ENCODE measurements at regions not wholly inside any gene's neighbourhood (a gene's known extent, or its start where the extent isn't known, plus 50 kb on each side); places are given as distances from the start of the nearest gene placed in this dataset.
A peak's percentile ranks its signal among the peaks of the same experiment; 100 is the strongest.

- no peaks in the 10 kb centered on the region; the same call in 1 of the 2 replicates for H3K79me2 ChIP-seq (ENCODE audit: low read depth)
- intact Hi-C loops (cut with micrococcal nuclease; ENCODE audit: unreplicated experiment): loop anchor here (1.0 to 5.0 kb wide), 3 partner anchors 51 to 177 kb away; no protein-coding TSS in a partner anchor
- peak overlapping the region; percentile 88 for H3K27ac ChIP-seq
- ChIA-PET CTCF (no interaction called here), POLR2A (ENCODE audit: unreplicated experiment) (no interaction called here)
- DNase-seq: no peak
- no peaks in the 10 kb centered on the region for H4K20me1 ChIP-seq (ENCODE audit: insufficient read depth)
- H3K4me3 ChIP-seq: peak overlapping the region; percentile 26; the same call in 1 of the 2 replicates
- H3K9me2 ChIP-seq (ENCODE audit: insufficient read depth): no peaks in the 10 kb centered on the region
- no peaks in the 10 kb centered on the region for H3K9me3 ChIP-seq (ENCODE audit: insufficient read depth, low read depth)
- peak overlapping the region; percentile 3; the same call in 1 of the 2 replicates for H2AFZ ChIP-seq
- H3K4me2 ChIP-seq: peak overlapping the region; percentile 76
- no peaks in the 10 kb centered on the region for H3K27me3 ChIP-seq (ENCODE audit: insufficient read depth, low read depth)
- H3F3A ChIP-seq (ENCODE audit: insufficient read depth, low read depth): peaks cover 13% of the 10 kb centered on the region; the same call in 1 of the 2 replicates
- no peak for TF ChIP-seq CTCF (conservative IDR thresholded peaks at IDR 0.05)
- no peak for TF ChIP-seq EZH2 (IDR thresholded peaks at IDR 0.05; ENCODE audit: low read depth)
- no peaks in the 10 kb centered on the region for H3K36me3 ChIP-seq (ENCODE audit: low read depth)
- H3K4me1 ChIP-seq (replicated peaks; ENCODE audit: insufficient read depth): peaks cover 28% of the 10 kb centered on the region
- no TSS peak for BruUV-seq (replicated peaks)
These were observed 69.2 kb downstream of the PLEKHG1 start for GRCh38 chr6:150668900-150669302.

GRCh38 chr6:150670311-150670710, 70.6 kb downstream of the PLEKHG1 start:
- CTCF ChIA-PET: no interaction called here

GRCh38 chr6:150672800-150673199, 73.1 kb downstream of the PLEKHG1 start:
- Histone ChIP-seq H3K36me3 (ENCODE audit: low read depth) (no peaks in the 10 kb centered on the region), H3K4me2 (no peak overlapping the region), H3K79me2 (ENCODE audit: low read depth) (no peaks in the 10 kb centered on the region; the same call in 1 of the 2 replicates), H3K4me1 (replicated peaks; ENCODE audit: insufficient read depth) (peaks cover 21% of the 10 kb centered on the region), H3K9me3 (ENCODE audit: insufficient read depth, low read depth) (no peaks in the 10 kb centered on the region), H3K9me2 (ENCODE audit: insufficient read depth) (no peaks in the 10 kb centered on the region), H4K20me1 (ENCODE audit: insufficient read depth) (no peaks in the 10 kb centered on the region), H3F3A (ENCODE audit: insufficient read depth, low read depth) (peaks cover 5% of the 10 kb centered on the region; the same call in 1 of the 2 replicates), H3K27me3 (ENCODE audit: insufficient read depth, low read depth) (no peaks in the 10 kb centered on the region), H3K27ac (no peak overlapping the region), H3K4me3 (no peak overlapping the region), H2AFZ (no peak overlapping the region)
- CTCF ChIA-PET: no interaction called here
- no TSS peak for BruUV-seq (replicated peaks)
- no peak for DNase-seq
- intact Hi-C loops (cut with micrococcal nuclease; ENCODE audit: unreplicated experiment): no loop called here
- TF ChIP-seq CTCF (conservative IDR thresholded peaks at IDR 0.05) (no peak), EZH2 (IDR thresholded peaks at IDR 0.05; ENCODE audit: low read depth) (no peak)
- POLR2A ChIA-PET (ENCODE audit: unreplicated experiment): no interaction called here

More at GRCh38 chr6:150670311-150670710, 70.6 kb downstream of the PLEKHG1 start:
- DNase-seq: no peak
- Histone ChIP-seq H4K20me1 (ENCODE audit: insufficient read depth) (no peaks in the 10 kb centered on the region), H3F3A (ENCODE audit: insufficient read depth, low read depth) (peaks cover 13% of the 10 kb centered on the region; the same call in 1 of the 2 replicates), H3K4me3 (no peak overlapping the region), H3K27ac (no peak overlapping the region), H3K9me2 (ENCODE audit: insufficient read depth) (no peaks in the 10 kb centered on the region), H3K9me3 (ENCODE audit: insufficient read depth, low read depth) (no peaks in the 10 kb centered on the region), H3K27me3 (ENCODE audit: insufficient read depth, low read depth) (no peaks in the 10 kb centered on the region), H3K36me3 (ENCODE audit: low read depth) (no peaks in the 10 kb centered on the region), H3K79me2 (ENCODE audit: low read depth) (no peaks in the 10 kb centered on the region; the same call in 1 of the 2 replicates), H3K4me2 (no peak overlapping the region), H3K4me1 (replicated peaks; ENCODE audit: insufficient read depth) (peaks cover 28% of the 10 kb centered on the region), H2AFZ (no peak overlapping the region)
- intact Hi-C loops (cut with micrococcal nuclease; ENCODE audit: unreplicated experiment): no loop called here
- TF ChIP-seq EZH2 (IDR thresholded peaks at IDR 0.05; ENCODE audit: low read depth) (no peak), CTCF (conservative IDR thresholded peaks at IDR 0.05) (no peak; the same call in 1 of the 2 replicates)
- POLR2A ChIA-PET (ENCODE audit: unreplicated experiment): no interaction called here
- BruUV-seq (replicated peaks): no TSS peak

Measured in PC-9 (cell line).